Fibroblast of the conjunctiva (primary cell): ENCODE measurements at regions not wholly inside any gene's neighbourhood (a gene's known extent, or its start where the extent isn't known, plus 50 kb on each side); places are given as distances from the start of the nearest gene placed in this dataset.
"Not testable (repeated sequence)": the region's sequence is repeated elsewhere in the genome, so short reads cannot be mapped to it uniquely, and the experiment has no call there.

Experiments used
- DNase-seq: peaks from one replicate; pipeline ENCODE4 v3.0.0-alpha.2; 2010; ENCODE audit warnings: low read depth

DNA sequence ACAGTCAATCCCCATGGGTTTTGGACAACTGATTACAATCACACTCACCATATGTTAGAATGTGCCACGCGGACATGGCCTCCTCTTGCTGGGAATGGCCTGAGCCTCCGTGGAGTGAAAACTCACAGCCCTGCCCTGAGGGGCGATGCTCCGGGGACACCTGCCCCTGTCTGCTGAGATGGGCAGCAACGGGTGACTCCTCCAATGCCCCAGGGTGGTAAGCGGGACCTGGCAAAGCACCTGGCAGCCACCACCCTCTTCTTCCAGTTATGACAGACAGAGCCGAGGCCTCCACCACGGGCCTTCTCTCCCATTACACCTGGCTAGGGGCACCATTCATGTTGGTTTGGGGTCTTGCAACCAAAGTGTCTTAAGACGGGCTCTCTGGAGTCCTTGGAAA, 94.9 kb upstream of the COL5A1 start:
- no peak for DNase-seq

DNA sequence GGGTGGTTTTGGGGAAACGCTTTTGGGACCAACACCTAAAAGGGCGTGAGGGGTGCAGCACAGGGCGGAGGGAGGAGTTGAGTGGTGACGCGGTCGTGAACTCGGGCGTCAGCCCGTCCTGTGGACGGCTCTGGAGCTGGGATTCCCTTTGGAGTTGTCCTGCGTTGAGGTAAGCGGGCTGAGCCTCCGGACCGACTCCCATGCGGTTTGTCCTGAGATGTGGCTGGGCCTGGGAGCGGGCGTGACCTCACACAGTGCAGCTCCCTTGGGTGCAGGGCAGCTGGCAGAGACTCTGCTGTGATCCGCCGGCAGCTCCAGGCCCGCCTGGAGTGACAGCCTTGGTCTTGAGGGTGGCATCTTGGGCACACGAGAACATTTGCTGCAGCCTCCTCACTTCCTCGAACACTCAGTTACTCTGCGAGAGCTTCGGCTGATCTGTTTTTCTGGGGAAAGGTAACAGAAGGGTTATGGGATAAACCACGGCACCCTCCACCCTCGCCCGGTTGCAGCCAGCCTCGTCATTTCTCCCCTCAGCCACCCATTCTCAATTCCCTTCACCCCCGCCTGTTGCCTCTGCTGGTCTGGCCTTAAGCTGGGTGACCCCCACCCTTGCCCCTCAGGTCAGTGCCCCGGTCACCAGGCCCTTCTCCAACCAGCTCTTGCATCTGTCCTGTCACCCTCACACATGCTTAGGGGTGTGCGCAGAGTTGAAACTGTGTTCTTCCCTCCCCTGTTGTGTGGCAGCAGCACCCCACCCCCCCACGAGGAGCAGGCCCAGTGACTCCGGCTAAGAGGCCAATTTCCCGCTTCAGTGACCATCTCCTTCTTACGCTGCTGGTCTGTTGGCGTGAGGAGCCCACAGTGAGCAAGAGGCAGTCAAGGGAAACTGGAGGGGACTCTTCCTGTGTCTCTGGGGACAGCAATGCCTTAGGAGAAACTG, 94.2 kb upstream of the COL5A1 start:
- no peak for DNase-seq

DNA sequence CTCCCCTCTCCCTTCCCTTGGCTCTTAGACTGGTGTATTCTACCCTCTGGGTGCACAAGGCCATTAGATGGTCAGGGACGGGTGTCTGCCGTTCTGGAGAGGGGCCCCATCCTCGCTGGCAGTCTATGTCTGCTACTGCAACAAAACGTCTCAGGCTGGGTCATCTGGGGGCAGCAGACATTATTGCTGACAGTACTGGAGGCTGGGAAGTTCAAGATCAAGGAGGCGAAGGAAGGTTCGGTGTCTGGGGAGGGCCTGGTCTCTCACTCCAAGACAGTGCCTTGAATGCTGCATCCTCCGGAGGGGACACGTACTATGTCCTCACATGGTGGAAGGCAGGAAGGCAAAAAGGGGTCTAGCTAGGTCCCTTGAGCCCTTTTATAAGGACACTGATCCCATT, 93.4 kb upstream of the COL5A1 start:
- DNase-seq = no peak

DNA sequence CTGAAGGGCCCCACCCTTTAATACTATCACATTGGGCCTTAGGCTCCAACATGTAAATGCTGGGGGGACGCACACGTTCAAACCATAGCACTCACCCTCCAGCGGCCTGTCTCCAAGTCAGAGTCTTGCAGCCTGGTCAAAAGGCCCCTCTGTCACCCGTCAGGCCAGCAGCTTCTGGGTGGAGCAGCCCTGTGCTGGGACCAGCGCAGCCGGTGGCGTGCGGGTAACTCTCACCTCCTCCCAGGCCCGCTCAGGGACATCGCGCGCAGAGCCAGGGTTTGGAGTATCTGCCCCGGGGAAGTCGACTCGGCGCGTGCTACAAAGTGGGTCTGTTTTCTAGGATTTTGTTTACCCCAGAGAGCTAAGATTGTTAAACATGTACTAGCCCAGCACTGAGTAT, 93.0 kb upstream of the COL5A1 start:
- no peak for DNase-seq

DNA sequence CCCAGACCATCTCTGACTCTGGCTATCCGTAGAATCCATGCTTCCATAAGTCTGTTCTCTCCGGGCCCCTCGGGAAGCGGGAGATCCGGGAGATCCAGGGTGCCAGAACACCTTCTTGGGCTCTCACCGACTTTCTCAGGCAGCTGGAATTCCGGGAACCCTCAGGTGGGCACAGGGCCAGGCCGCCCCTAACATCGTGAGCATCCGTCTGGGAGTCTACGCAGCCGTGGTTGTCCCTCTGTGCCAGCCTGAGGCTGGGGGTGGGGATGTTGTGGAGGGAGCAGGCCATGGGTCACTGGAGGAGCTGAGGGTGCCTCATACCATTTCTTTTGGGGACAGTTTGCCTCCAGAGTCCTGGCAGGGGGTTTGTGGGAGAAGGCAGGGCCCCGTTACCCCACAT, 92.3 kb upstream of the COL5A1 start:
- DNase-seq = no peak

DNA sequence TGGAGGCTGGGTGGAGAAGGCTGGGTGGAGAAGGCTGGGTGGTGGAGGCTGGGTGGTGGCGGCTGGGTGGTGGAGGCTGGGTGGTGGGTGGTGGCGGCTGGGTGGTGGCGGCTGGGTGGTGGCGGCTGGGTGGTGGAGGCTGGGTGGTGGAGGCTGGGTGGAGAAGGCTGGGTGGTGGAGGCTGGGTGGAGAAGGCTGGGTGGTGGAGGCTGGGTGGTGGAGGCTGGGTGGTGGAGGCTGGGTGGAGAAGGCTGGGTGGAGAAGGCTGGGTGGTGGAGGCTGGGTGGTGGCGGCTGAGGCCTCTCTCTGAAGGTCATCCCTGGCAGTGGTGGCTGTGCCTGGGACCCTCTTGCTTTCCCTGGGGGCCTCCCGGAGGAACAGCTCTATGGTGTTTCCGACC, 91.5 kb upstream of the COL5A1 start:
- DNase-seq = not testable (repeated sequence)

DNA sequence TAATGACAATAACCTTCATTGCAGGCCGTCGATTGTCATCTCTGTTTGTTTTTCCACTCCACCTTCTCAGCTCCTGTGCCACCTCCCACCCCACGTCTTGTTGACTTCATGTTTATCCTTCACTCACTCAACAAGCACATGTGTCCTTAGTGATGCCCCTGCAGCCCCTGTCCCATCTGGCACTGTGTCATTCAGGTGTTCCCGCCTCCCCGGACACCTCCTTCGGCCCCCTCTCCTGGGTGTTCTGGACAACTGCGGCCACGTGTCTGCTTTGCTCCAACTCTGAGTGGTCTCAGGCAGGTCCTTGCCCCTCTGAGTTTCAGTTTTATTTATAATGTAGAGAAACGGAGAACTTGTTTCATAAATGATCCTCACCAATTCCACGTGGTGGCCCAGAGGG, 91.0 kb upstream of the COL5A1 start:
- no peak for DNase-seq

DNA sequence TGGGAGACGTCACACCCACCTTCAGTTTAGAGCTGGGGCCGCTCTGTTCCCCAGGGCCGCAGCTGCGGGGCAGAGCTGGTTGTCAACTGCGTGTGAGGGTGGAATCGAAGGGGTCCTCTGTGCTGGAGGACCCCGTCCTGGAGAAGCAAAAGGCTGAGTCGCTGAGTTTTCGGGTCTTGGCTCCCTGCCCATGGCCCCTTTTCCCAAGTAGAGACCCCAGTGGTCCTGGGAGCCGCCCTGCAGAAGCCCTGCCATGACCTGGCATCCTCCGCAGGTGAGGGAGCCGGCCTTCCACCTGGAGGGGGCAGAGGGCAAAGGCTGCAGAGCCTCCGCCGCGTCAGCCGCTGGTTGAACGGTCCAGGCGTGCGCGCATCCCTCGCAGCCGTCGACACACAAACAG, 90.4 kb upstream of the COL5A1 start:
- no peak for DNase-seq

DNA sequence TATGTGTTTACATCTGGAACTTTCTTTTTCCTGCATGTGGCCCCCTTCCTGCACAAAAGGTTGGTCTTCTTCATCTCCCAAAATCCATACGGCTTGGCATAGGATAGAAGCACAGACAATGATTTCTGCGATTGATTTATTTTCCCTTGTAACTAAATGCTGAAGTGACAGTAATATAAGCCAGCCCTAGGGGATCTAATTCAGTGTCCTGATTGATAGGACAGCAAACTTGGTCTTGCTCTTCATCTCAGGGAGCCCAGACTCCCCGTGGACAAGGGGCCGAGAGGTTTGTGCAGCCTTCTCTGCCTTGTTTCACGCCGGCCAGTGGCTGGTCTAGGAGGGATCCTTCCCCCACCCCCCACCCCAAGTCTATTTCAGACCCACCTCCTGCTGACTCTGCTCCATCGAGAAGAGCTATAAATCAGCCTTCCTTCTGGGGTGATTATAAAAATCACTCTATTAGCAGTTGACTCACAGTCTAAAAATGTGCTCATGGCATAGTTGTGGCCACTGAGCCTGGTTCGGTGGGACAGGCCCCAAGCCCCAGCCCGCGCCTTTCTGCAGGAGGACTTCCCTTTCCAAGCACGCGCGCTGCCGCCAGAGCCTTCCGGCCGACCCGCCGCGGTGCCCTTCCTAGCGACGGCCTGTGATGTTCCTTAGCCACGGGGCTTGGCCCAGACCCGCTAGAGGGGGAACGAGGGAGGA, 89.8 kb upstream of the COL5A1 start:
- DNase-seq = peak; percentile 24

DNA sequence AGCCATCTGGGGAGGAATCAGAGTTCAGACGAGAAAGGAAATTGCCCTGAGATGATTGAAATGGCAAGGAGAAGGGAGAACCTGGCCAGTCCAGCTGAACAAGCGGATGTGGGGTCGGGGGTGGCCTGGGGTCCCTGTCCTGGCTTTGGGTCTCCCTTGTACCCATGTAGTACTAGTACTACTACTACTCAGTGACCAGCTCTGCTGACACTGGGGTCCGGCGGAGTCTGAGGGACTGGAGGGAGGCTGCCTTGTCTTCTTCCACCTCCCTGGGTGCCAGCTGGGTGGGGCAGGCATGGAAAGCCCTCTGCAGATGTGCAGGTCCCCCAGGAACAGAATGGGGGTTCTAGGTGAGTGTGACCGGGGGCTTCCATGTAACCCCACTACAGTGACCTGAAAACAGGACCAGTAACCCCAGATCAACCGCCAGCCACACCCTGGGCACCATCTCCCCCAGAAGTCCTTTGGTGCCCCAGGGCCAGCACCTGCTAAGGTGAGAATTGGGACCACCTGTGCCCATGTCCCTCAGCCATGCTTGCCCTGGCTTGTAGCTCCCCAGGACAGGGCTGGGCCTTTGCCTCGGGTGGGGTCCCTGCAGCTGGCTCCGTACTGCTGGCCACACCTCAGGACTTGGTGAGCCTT, 89.1 kb upstream of the COL5A1 start:
- DNase-seq = no peak

DNA sequence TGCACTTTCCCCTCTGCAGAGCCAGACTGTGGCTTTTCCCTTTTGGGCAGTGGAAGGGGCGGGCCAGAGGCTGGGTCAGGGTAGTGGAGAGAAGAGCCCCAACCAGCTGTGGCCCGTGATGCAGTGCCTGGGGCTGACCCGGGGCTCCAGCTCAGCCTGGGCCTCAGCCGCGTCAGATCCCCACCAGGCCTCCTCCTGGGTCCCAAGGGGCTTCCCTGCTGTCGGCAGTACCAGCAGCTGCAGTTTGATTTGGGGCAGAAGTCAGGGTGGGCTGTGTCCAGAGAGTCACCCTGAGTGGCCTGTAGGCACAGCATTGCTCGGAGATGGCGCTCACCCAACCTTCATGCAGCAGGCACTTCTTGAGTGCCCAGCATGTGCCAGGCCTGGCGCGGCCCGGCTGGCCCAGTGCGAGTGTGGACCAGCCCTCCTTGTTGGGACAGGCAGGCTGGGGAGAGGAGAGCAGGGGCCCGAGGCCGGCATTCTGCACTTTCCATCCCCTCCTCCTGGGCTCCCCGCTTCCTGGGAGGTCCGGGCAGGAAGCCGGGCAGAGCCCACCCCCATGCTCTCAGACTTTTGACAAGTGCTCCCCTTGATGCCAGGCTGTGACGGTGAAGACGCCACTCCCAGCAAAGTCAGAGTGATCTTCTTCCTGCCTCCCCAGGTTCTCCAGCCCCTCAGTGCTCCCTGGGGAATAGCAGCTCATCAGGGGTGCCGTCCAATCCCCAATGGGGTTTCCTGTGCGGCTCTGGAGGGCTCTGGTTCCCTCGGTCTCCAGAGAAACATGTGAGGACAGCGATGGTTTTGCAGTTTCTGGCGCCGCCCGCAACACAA, 88.3 kb upstream of the COL5A1 start:
- DNase-seq = no peak

DNA sequence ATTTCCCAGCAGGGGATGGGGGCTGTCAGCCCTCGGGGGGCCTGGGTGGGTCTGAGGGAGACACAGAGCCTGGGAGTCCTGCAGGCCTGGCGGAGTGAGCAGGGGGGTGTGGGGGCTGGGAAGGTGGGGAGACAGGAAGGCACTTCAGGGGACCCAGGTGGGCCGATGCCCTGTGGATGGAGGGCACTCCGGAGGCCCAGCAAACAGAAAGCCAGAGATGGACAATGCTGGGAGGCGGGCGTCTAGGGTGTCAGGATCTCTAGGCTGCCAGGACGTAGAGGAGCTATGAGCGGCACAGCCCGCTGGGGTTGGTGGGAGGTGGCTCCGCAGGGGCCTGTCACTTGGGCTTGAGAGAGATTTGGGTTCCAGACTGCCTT, 87.6 kb upstream of the COL5A1 start:
- no peak for DNase-seq

DNA sequence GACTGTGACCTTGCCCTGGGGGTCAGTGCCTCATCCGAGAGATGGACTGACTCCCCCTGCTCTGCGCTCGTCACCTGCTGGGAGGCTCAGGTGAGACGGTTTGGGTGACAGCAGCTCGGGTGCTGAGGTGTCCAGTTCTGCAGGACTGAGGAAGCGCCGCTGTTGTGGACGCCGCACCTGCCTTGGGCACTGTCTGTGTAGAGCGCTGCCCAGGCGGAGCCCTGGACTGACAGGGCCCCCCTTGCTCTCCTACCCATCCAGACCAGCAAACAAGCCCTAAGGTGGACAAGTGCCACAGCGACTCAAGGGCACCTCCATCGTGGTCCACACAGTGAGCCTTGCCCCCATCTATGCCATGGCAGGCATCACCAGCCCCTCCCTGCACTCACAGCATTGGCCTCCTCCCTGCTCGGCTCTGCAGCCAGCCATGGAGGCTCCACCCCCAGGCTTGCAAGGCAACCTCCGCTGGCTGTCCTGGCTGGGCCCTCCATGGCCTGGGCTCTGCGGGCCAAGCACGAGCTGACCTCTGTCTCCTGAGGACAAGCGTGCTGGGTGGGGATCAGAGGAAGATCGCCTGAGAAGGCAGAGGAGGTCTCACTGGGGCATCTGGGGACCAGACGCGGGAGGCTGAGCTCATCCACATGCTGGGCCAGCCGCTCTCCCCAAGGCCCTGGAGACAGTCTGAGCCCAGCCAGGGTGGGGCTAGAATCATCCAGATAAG, 87.1 kb upstream of the COL5A1 start:
- no peak for DNase-seq

DNA sequence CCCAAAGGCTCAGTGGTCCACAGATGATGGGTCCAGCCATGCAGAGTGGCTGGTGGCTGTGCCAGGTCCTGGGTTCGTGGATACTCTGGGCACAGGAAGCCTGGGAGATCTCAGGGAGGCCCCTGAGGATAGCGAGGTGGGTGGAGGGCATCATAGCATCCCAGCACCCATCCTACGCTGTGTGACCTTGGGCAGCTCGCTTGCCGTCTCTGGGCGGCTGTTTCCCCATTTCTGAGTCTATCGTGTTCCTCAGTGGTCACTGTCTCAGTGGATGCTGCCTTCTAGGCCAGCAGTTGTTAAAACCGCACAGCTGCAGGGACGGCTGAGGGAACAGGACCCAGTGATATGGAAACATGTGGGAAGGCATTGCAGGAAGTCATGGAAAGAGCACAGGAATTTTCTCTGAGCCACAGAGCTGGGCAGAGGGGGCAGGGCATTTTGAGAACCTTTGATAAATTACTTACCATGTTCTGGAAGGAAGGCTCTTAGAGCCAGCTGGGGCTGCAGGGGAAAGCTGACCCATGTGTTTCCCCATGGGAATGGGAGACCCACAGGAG, 86.4 kb upstream of the COL5A1 start:
- DNase-seq = no peak

DNA sequence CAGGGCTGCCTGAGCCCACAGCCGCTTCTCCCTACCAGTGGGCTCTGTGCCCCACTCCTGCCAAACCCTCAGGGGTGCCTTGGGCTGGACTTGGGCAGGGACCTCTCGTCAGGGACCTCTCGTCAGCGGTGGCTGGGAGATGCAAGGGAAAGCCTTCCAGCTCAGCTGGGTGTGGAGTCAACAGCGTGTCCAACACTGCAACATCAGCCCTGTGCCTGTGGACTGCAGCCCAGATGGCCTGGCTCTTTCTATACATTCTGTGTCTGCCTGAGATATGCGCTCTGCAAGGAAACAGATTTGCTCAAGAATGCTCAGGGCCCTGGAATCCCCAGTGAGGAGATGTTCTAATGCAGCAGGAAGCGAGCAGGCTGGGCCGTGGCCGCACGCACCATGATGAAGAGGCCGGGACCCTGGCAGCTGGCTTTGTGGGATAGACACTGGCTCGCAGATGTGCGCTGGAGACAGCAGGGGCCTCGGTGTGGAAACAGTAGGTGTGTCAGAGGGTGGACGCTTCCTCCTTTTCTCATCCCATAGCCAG, 85.0 kb upstream of the COL5A1 start:
- peak; percentile 46 for DNase-seq

DNA sequence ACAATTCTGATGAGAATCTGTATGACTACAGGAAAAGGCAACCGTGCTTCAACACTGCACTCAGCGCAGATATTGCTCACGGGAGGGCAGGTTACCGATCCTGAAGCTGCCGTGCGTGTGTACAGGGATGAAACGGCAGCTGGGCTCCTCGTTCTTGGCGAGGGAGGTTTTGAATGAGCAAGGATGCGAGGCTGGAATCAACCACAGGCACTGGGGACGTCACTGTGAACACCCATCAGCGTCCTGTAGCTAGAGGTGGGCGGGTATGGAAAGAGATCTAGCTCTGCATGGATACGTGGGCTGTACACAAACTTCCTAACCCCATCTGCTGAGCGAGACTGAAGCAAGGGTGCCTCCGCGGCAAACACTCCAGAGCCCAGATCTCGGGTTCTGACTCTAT, 84.3 kb upstream of the COL5A1 start:
- DNase-seq = no peak

DNA sequence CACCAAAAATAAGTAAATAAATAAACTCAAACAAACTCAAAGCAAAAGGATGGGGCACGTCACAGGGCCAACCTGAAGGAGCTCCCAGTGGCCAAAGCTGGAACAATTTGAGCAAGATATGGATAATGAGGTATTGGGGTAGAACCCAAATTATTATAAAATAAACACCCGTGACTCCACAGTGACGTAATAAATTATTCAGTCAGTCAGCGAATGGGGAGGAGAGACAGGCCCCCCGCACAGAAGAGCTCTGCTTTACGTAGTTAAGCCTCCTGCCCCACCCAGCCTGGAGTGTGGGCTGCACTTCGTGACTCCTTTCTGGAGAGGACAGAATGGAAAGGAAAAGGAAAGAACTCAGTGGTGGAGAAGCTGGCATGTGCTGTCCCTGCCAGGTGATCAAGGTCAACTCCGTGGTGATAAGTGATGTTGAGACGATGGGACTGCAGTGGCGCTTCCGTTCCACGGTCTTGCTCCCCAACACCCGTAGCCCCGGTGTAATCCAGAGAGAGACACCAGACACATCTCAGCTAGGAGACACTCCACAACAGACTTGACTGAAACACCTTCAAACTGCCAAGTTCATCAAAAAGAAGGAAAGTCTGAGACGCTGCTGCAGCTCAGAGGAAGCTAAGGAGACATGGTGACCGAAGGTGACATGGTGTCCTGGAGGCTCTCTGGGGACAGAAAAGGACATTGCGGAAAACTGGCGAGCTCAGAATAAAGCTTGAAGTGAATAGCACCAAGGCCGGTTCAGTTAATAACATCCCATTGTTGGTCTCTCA, 83.3 kb upstream of the COL5A1 start:
- DNase-seq = no peak

DNA sequence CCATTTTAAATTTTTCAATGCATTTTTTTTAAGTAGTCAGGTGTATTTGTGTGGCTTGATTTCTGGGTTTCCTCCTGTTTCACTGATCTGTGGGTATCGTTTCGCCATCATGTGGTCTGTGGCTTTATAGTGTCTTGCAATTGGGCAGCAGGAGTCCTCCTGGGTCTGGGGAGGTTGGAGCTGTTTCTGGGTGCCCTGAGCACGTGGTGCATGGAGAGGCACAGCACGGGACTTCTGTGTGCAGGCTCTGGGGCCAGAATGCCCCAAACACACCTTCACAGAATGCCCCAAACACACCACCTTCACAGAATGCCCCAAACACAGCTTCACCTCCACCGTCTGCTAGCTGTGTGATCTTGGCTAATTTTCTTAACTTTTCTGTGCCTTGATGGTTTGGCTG, 82.6 kb upstream of the COL5A1 start:
- no peak for DNase-seq

DNA sequence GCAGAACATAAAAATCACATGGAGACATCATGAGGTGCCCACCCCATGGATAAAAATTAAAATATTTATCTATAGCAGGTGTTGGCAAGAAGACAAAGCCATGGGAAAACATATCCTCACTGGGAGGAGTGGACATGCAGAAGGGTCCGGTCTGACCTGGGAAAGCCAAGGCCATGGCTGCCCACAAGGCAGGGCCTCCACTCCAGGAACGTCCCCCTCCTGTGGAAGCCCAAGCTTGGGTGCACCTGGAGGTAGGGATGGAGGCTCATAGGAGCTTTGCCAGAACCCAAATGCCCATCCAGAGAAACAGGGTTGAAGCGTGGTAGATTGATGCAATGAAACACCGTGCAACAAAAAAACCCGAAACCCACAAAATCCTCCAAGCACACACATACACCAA, 81.4 kb upstream of the COL5A1 start:
- no peak for DNase-seq

DNA sequence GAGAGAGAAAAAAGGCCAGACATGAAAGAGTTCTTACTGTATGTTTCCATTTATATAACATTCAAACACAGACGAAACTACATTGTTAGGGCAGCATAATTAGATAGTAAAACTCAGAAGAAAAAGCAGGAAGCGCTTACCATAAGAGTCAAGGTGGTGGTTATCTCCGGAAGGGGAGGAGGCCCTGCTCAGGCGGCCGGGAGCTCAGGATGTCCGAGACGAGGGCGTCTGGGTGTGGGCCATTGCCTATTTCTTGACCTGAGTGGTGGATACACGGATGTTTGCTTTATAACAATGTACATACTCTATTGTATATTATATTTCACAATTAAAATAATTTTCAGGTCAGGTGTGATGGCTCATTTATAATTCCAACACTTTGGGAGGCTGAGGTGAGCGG, 80.9 kb upstream of the COL5A1 start:
- no peak for DNase-seq
